GM18870 (cell line): ENCODE measurements at regions not wholly inside any gene's neighbourhood (a gene's known extent, or its start where the extent isn't known, plus 50 kb on each side); places are given as distances from the start of the nearest gene placed in this dataset.

ENCODE experiments used
- ATAC-seq: cut with Tn5 transposase; IDR thresholded peaks from one replicate; pipeline ENCODE4 v1.9.1; 2021; ENCODE audit warnings: moderate library complexity; ENCODE audit not compliant: unreplicated experiment

- ATAC-seq = no peak
Observed at GRCh38 chr17:77728474-77728795, 230.1 kb upstream of the TNRC6C start.

GRCh38 chr17:77728871-77729270 lies 229.6 kb upstream of the TNRC6C start:
- no peak for ATAC-seq

- no peak for ATAC-seq
Observed at GRCh38 chr17:77729587-77729986, 228.9 kb upstream of the TNRC6C start.

- ATAC-seq = no peak
Observed at GRCh38 chr17:77730376-77730775, 228.1 kb upstream of the TNRC6C start.

- ATAC-seq = no peak
Observed at GRCh38 chr17:77733576-77734296, 224.8 kb upstream of the TNRC6C start.

- no peak for ATAC-seq
Observed at GRCh38 chr17:77734371-77735080, 224.0 kb upstream of the TNRC6C start.

GRCh38 chr17:77735081-77735565 lies 223.4 kb upstream of the TNRC6C start:
- no peak for ATAC-seq

- ATAC-seq = no peak
Observed at GRCh38 chr17:77735566-77736198, 222.8 kb upstream of the TNRC6C start.

- ATAC-seq = no peak
Observed at GRCh38 chr17:77736199-77736585, 222.3 kb upstream of the TNRC6C start.

GRCh38 chr17:77736721-77737120 lies 221.8 kb upstream of the TNRC6C start:
- no peak for ATAC-seq

GRCh38 chr17:77737442-77738265 lies 220.8 kb upstream of the TNRC6C start:
- ATAC-seq = no peak

- no peak for ATAC-seq
Observed at GRCh38 chr17:77738751-77739531, 219.6 kb upstream of the TNRC6C start.

GRCh38 chr17:77740481-77740880 lies 218.0 kb upstream of the TNRC6C start:
- no peak for ATAC-seq

- ATAC-seq = no peak
Observed at GRCh38 chr17:77741109-77741508, 217.4 kb upstream of the TNRC6C start.

- ATAC-seq = no peak
Observed at GRCh38 chr17:77742579-77742978, 215.9 kb upstream of the TNRC6C start.

- ATAC-seq = no peak
Observed at GRCh38 chr17:77744066-77744988, 214.2 kb upstream of the TNRC6C start.

- ATAC-seq = no peak
Observed at GRCh38 chr17:77745702-77746101, 212.8 kb upstream of the TNRC6C start.

GRCh38 chr17:77746393-77746792 lies 212.1 kb upstream of the TNRC6C start:
- ATAC-seq = no peak

GRCh38 chr17:77746896-77747554 lies 211.5 kb upstream of the TNRC6C start:
- no peak for ATAC-seq
